SH-SY5Y (cell line): ENCODE measurements at regions not wholly inside any gene's neighbourhood (a gene's known extent, or its start where the extent isn't known, plus 50 kb on each side); places are given as distances from the start of the nearest gene placed in this dataset.

Experiments used
- GATA2 ChIP-seq: IDR thresholded peaks from 2 replicates; pipeline ENCODE4 v1.6.1; 2011; ENCODE audit warnings: mild to moderate bottlenecking, low read depth, low read length
- GATA3 ChIP-seq: IDR thresholded peaks from 2 replicates; pipeline ENCODE4 v1.6.1; 2011; ENCODE audit warnings: low read depth, mild to moderate bottlenecking, low read length, moderate library complexity

DNA sequence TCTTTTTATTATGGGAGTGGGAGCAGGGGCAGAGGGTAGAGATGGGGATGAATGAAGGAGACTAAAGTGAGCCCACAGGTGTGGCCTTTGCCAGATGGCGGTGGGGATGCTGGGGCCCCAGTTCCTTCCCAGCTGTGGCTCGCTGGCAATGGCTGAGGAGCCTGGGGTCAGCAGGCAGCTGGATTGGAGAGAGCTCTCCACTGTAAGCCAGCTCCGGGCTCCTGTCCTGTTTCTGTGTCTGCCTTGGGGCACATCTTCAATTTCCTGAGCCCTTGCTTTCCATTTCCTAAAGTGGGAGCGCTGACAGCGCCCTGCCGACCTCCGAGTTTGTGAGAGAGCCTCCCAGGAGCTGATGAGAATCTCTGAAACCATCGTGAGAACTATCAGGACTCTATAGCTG is 75.6 kb upstream of the SPRY4 start:
- TF ChIP-seq GATA2 (no peak), GATA3 (no peak)

DNA sequence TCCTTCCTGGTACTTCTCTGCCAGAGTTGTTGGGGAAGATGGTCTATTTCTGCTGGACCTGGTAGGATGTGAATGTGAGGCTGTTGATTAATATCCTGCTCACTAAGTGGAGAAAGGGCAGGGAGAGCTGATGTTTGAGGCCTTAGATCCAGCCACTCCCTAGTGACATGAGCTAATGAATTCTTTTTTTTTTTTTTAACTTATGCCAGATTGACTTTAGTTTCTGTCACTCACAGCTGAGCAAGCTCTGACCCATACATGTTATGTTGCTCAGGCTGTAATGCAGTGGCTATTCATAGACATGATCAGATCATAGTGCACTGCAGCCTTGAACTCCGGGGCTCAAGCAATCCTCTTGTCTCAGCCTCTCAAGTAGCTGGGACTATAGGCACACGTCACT is 75.1 kb upstream of the SPRY4 start:
- TF ChIP-seq GATA3 = no peak
- TF ChIP-seq GATA2 = no peak

DNA sequence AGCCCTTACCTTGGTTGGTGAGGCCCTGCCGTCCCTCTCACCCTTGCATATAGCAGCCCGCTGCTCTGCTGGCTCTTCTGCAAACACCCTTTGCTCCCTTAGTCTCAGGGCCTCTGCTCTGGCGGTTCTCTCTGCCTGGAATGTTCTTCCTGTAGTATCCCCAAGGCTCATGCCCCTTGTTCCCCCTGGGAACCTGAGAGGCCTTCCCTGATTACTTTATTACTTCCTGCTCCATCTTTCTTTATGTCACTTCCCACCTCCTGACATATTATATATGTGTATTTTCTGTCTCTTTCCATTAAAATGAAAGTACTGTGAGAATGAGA is 73.9 kb upstream of the SPRY4 start:
- no peak for TF ChIP-seq GATA3
- no peak for TF ChIP-seq GATA2

DNA sequence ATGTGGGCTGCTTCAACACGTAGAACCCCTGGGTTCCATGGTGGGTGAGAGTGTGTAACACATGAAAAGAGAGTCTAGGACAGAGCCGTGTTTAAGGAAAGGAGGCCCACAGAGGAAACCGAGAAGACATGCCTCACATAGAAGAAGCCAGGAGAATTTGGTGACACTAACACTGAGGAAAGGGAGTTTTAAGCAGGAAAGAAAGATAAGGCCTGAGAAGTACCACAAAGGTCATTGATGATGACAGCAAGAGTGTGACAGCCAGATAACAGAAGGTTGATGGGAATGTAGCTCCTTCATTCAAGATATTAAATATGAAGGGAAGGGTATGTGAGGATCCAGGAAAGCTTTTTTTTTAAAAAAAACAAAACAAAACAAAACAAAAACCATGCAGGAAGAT is 72.4 kb upstream of the SPRY4 start:
- TF ChIP-seq GATA2 (no peak), GATA3 (no peak)

DNA sequence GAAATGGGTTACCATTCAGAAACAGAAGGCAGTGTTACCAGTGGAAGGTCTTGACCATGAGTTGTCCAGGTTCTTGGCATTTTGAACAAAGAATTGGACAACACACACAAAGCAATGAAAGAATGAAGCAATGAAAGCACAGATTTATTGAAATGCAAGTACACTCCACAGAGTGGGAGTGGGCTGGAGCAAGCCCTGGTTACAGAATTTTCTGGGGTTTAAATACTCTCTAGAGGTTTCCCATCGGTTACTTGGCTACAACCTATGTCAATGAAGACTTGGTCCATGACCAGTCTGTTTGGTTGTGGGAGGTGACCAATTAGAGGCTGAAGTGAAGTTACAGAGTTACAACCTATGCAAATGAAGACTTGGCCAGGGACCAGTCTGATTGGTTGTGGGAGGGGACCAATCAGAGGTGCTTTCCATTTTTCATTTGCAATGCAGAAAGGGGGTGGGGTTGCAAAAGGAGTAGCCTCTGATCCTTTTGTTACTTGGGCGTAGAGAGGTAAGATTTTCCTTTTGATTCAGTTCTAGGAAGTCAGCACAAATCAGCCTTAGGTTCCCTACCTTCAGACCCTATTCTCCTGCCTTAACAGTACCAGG is 71.7 kb upstream of the SPRY4 start:
- TF ChIP-seq GATA2 (no peak), GATA3 (no peak)

DNA sequence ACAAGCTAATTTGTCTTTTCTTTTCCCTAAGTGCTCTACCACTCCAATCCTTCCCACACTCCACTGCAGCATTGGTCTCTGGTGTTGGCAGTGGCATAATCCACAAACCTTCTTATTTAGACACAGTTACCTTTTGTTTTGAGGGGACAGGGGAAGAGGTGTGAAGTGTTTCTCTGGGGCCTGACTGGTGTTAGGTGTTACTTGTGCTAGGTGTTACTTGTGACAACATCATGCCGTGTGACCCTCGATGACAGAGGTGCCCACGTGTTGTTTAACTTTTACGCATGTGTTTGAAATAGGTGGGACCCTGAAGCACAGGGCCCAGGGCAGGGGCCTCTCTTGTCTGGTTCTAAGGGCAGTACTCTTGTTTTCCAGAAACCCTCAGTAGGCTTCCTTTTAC is 70.5 kb upstream of the SPRY4 start:
- no peak for TF ChIP-seq GATA3
- TF ChIP-seq GATA2 = no peak

DNA sequence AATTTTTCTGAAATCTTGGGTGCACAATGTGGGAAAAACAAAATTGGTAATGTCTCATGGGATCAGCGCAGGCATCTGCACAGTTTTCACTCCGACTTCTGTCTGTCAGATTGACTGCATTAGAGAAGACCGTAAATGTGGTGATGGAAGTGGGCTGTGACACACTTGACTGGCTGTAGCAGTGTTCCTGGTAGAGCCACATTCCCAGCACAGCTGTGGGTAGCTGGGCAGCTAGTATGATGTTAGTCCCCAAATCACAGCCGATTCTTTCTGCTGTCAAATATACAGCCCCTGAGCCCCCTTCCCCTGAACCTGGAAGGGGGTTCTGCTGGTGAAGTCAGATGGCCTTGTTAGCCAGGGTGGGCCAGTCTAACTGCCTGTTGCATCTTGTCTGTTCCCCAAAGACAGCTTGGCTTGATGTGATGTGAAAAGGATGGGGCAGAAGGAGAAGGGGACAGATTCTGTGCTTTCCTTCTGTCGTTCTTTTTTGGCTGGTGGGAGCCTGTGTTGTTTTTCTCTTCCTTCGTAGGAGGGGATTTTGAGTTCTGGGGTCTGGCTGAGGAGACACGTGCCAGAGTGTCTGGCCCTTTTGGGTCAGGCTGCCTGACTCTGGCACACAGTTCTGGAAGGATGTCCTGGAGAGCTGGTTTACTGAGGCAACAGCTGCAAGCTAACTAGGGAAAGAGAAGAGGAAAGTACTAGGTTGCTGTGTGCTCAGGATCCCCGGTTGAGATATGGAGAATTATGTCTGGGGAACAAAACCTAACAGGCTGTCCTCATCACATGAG is 66.4 kb upstream of the SPRY4 start:
- TF ChIP-seq GATA2 (no peak), GATA3 (no peak)

DNA sequence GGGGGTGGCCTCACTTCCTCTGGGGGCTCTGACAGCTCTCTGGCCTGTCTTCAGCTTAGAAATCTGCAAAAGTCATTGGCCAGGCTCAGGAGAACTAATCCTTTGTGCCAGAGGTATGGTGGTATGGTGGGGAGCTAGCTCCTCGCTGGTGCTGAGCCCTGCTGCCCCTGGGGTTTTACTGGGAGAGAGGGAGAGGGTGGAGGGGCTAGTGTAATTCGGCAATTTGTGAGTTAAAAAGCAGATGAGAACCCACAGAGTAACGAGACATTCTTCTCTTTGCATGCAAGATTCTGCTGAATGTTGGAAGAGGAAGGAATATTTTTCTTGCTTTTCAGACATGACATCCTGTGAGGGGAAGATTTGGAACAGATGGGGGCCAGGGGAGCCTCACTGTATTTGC is 65.5 kb upstream of the SPRY4 start:
- TF ChIP-seq GATA2 = no peak
- TF ChIP-seq GATA3 = no peak

DNA sequence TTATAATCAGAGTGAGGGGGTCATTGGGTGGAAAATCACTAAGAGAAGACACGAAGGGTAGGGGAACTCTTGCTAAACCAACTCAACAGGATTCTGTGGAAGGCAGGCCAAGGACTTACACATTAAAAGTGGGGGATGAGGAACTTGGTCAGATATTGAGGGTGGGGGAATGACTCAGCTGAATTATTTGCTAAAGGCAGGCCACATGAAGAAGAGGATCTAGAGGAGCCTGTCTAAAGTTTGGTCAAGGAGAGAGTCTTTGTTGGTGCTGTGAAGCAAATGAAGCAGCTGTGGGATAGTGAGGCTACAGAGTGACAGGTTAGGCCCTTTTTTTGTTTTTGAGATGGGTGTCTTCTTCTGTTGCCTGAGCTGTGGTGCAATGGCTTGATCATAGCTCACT is 63.9 kb upstream of the SPRY4 start:
- no peak for TF ChIP-seq GATA2
- no peak for TF ChIP-seq GATA3

DNA sequence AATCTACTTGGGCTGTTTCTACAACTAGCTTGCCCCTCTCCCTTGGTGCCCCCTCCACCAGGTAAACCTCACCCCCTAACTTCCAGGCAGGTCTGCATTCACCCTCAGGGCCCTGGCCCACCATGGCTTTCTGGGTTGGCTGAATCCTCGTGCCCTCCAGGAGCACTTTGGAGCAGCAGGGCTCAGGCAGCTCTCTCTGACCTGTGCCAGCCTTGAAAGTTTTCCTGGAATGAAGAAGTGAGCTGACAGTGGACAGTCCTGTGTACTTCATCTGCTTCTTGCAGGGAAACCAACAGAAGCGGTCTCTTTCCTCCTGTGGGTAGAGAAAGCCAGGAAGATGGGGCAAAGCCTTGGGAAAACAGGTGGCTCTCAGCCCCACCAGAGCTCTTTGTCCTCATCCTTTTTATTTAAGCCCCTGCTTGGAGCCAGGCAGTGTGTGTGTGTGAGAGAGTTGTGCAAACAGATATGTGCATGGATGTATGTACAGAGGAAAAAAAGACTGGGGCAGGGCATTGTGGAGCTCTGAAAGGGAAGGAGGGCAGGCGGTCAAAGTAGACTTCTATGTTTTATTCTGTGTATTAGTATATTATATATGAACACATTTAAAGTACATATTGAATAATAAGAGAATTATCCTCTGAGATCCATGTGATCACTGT is 62.3 kb upstream of the SPRY4 start:
- no peak for TF ChIP-seq GATA2
- TF ChIP-seq GATA3 = no peak

DNA sequence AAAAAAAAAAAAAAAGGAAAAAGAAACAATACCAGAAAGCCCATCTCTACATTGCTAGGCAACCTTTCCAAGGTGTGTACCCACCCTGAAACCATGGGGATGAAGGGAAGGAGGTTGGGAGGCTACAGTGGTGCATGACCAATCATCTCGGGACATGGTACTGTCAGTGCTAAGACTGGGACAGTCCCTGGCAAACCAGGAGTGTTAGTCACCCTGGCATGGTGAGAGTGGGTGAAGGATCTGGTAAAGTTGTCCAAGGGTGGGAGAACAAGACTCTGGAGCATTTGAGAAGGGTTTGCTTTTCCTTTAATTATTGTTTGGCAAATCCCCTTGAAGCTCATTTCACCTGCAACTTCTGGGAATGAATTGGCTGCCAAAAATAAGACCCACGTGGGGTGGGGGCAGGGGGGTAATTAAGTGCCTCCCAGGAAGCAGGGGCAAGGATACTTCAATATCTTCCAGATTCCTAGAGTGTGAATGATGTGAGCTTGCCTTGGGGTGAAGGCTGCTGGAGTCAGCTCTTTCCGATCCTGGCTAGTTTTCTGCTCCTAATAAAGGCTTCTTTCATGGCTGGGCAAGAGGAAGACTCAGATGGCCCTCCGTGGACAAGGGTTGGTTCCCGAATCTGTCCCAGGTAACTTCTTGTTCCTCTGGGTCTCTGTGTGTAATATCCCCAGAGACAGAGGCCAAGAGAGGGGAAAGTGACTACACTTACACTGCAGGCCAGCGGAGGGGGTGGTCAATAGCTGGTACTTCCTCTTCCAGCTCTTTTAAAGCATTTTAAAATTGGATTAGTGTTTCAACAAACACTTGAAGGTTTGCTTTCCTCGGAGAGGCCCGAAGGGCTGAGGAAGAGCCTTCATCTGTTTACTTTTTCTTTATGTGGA is 61.6 kb upstream of the SPRY4 start:
- TF ChIP-seq GATA2 (no peak), GATA3 (no peak)

DNA sequence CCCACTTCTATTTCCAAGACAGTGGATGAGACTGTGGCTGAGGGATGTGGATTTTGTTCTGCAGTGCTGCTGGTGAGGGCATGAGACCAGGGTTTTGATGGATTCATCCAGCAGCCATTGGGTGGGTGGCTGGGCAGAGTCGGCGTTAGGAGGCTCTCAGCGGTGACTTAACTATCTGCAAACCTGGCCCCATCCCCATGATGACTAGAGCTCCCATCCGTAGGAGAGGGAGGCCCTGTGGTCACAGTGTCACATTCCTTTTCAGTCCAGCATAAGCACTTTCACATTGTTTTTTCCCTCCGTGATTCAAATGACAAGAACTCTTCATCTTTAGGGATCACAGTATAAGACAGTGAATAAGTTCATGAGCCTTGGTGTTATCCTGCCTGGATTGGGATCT is 60.4 kb upstream of the SPRY4 start:
- TF ChIP-seq GATA2 = no peak
- no peak for TF ChIP-seq GATA3

DNA sequence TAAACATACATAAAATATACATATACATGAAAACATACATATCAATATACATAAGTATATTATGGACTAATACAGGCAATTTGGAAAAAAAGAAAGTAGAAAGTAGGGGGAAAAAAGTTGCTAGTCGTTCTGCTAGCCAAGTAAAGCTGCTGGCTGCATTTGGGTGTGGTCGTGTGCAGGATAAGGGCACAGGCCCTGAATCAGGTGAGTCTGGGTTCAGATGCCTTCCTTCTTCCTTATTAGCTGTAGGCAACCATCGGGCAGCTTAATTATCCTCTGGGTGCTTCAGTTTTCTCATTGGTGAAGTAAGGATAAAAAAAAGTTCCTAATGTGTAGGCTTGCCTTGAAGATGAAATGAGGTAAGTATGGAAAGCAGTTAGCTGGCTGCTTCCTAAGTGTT is 59.2 kb upstream of the SPRY4 start:
- TF ChIP-seq GATA3 (no peak), GATA2 (no peak)

DNA sequence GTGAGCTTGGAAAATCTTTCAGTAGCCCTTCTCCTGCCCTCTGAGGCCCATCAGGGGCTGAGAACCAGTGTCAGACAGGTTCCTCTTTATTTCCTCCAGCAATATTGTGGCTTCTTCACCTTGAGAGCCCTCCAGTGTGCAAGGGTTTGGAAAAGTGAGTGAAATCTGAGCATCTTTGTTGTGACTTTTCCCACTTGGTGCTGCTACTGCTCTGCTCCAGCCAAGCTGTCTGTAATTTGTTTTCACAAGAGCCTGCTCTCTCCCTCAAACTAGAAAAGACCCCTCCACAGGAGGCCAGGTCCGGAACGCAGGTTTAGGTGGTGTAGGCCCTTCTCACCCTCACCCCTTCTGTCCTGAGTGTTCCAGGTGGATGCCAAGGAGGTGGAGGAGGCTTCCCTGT is 57.4 kb upstream of the SPRY4 start:
- no peak for TF ChIP-seq GATA2
- TF ChIP-seq GATA3 = no peak
